A673 (cell line): ENCODE measurements at regions not wholly inside any gene's neighbourhood (a gene's known extent, or its start where the extent isn't known, plus 50 kb on each side); places are given as distances from the start of the nearest gene placed in this dataset.

Experiments
- BruUV-seq: library from RNA; stranded (reverse); fragments of 400-500 nt; replicated peaks from 2 replicates; lab custom pipeline; 2021; lab: Mats Ljungman, UMichigan
- CTCF ChIA-PET: fragments of 300-600 bp; sonication (Branson Sonifier 250); formaldehyde crosslinking; loops from one replicate; lab custom pipeline; 2022; ENCODE audit warnings: antibody characterized with exemption; lab: Charles Lee
- POLR2A ChIA-PET: fragments of 300-600 bp; sonication (Branson Sonifier 250); formaldehyde crosslinking; loops from one replicate; lab custom pipeline; 2022; ENCODE audit warnings: antibody characterized with exemption; ENCODE audit not compliant: low non-redundant PET; lab: Charles Lee
- DNase-seq: peaks from one replicate; pipeline ENCODE4 v3.0.0-alpha.2; 2015; ENCODE audit warnings: low spot score
- H3K27ac ChIP-seq: fragments of 200-600 bp; sonication (generic); 2 replicates; pipeline ENCODE4 v1.5.1; 2016; ENCODE audit warnings: mixed run types, low read depth, mild to moderate bottlenecking, mixed read lengths, antibody characterized with exemption, low read length; ENCODE audit not compliant: poor library complexity, severe bottlenecking
- H3K27me3 ChIP-seq: fragments of 200-600 bp; sonication (generic); replicated peaks from 2 replicates; pipeline ENCODE4 v1.6.1; 2017; ENCODE audit warnings: mixed run types, low read depth, mild to moderate bottlenecking, mixed read lengths, antibody characterized with exemption, low read length; ENCODE audit not compliant: insufficient read depth, poor library complexity
- H3K36me3 ChIP-seq: fragments of 200-600 bp; sonication (generic); 2 replicates; pipeline ENCODE4 v1.6.1; 2016; ENCODE audit warnings: mixed run types, mild to moderate bottlenecking, mixed read lengths, antibody characterized with exemption, low read length; ENCODE audit not compliant: insufficient read depth, poor library complexity, severe bottlenecking
- H3K4me1 ChIP-seq: fragments of 200-600 bp; sonication (generic); 2 replicates; pipeline ENCODE4 v1.6.1; 2017; ENCODE audit warnings: mixed run types, mild to moderate bottlenecking, mixed read lengths, antibody characterized with exemption, low read length; ENCODE audit not compliant: insufficient read depth, poor library complexity, severe bottlenecking
- H3K4me3 ChIP-seq: fragments of 200-600 bp; sonication (generic); 2 replicates; pipeline ENCODE4 v1.5.1; 2016; ENCODE audit warnings: low read depth, mixed run types, mild to moderate bottlenecking, mixed read lengths, low read length; ENCODE audit not compliant: poor library complexity, severe bottlenecking
- H3K9me3 ChIP-seq: fragments of 200-600 bp; sonication (generic); 2 replicates; pipeline ENCODE4 v1.6.1; 2016; ENCODE audit warnings: mixed run types, low read depth, mild to moderate bottlenecking, mixed read lengths, antibody characterized with exemption, low read length; ENCODE audit not compliant: poor library complexity, severe bottlenecking
- EZH2 ChIP-seq: fragments of 200-600 bp; sonication (generic); IDR thresholded peaks from 2 replicates; pipeline ENCODE4 v1.6.1; 2017; ENCODE audit warnings: borderline replicate concordance, low read depth, mild to moderate bottlenecking, mixed read lengths, antibody characterized with exemption, low read length; ENCODE audit not compliant: poor library complexity, severe bottlenecking
- intact Hi-C: fragments of 100-400 bp; cut with micrococcal nuclease; formaldehyde crosslinking; loops from one replicate; pipeline ENCODE4 v1.10.0; 2022; ENCODE audit not compliant: unreplicated experiment
- TF ChIP-seq, protein P1 (sequence below): fragments of 300-800, 200-600 bp; sonication (generic); conservative IDR thresholded peaks from 2 replicates; pipeline ENCODE4 v1.5.1; 2017; ENCODE audit warnings: low read depth, mild to moderate bottlenecking, antibody characterized with exemption, low read length, moderate library complexity, mixed read lengths

DNA sequence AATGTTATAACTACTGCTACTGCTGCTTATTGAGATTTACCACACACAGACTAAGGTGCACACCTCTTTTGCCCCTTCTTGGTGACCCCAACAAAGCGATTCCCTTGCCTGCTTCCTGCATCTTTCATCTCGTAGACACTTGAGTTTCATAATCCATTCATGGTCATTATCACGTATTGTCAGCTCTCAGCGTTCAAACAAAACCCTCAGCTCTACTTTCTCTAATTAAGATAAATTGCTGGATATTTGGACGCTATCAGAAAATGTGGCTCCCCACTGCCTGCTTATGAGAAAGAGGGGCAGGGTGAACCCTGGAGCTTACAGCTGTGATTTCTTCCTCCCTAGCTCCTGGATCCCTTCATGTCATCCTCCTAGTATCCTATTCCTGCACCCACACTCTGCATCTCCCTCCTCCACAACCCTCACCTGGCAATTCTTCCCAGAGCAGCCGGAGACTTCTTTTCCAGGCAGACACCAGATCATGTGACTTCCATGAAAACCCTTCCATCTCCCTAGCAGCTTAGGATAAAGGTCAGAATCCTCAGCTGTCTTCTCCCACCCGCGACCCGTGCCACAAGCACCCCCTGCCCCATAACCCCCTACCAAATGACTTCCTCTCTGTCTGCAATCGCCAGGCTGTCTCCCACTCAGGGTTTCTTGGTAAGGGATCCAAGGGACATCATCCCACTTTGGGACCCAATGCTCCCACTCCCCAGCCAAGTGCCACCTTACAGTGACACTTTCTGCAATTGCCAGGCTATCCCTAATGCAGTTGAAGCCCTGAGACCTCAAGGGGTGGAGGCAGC, 146.5 kb downstream of the NSG2 start:
- Histone ChIP-seq H3K4me1 (no peaks in the 10 kb centered on the region), H3K9me3 (no peaks in the 10 kb centered on the region), H3K4me3 (no peak overlapping the region), H3K27me3 (peaks cover 12% of the 10 kb centered on the region), H3K27ac (no peak overlapping the region), H3K36me3 (no peaks in the 10 kb centered on the region)
- ChIA-PET POLR2A (no interaction called here), CTCF (no interaction called here)
- no peak for DNase-seq
- BruUV-seq = no TSS peak
- intact Hi-C loops = no loop called here
- TF ChIP-seq, protein P1, sequence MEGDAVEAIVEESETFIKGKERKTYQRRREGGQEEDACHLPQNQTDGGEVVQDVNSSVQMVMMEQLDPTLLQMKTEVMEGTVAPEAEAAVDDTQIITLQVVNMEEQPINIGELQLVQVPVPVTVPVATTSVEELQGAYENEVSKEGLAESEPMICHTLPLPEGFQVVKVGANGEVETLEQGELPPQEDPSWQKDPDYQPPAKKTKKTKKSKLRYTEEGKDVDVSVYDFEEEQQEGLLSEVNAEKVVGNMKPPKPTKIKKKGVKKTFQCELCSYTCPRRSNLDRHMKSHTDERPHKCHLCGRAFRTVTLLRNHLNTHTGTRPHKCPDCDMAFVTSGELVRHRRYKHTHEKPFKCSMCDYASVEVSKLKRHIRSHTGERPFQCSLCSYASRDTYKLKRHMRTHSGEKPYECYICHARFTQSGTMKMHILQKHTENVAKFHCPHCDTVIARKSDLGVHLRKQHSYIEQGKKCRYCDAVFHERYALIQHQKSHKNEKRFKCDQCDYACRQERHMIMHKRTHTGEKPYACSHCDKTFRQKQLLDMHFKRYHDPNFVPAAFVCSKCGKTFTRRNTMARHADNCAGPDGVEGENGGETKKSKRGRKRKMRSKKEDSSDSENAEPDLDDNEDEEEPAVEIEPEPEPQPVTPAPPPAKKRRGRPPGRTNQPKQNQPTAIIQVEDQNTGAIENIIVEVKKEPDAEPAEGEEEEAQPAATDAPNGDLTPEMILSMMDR = no peak
- TF ChIP-seq EZH2 = no peak

- H3K36me3 ChIP-seq = no peaks in the 10 kb centered on the region
- no peaks in the 10 kb centered on the region for H3K9me3 ChIP-seq
- no peaks in the 10 kb centered on the region for H3K4me1 ChIP-seq
- no peak for DNase-seq
- POLR2A ChIA-PET = no interaction called here
- no peak overlapping the region for H3K27ac ChIP-seq
- H3K4me3 ChIP-seq = no peak overlapping the region
- intact Hi-C loops = no loop called here
- H3K27me3 ChIP-seq = peaks cover 12% of the 10 kb centered on the region
- no peak for TF ChIP-seq EZH2
- TF ChIP-seq, protein P1 = no peak
- no TSS peak for BruUV-seq
- CTCF ChIA-PET = no interaction called here
Observed at GRCh38 chr5:174192901-174193300, 147.4 kb downstream of the NSG2 start.

- H3K36me3 ChIP-seq = no peaks in the 10 kb centered on the region
- ChIA-PET CTCF (no interaction called here), POLR2A (no interaction called here)
- no peak overlapping the region for H3K4me3 ChIP-seq
- no peaks in the 10 kb centered on the region for H3K27me3 ChIP-seq
- H3K9me3 ChIP-seq = no peaks in the 10 kb centered on the region
- intact Hi-C loops = no loop called here
- no TSS peak for BruUV-seq
- no peak for TF ChIP-seq EZH2
- TF ChIP-seq, protein P1 = no peak
- DNase-seq = no peak
- H3K27ac ChIP-seq = no peak overlapping the region
- no peaks in the 10 kb centered on the region for H3K4me1 ChIP-seq
Observed at GRCh38 chr5:174195517-174195916, 150.0 kb downstream of the NSG2 start.
